GM10266 (cell line): ENCODE measurements at regions not wholly inside any gene's neighbourhood (a gene's known extent, or its start where the extent isn't known, plus 50 kb on each side); places are given as distances from the start of the nearest gene placed in this dataset.

ENCODE experiments used
- DNase-seq: peaks from one replicate; pipeline ENCODE4 v3.0.0; 2012; ENCODE audit errors: extremely low spot score
- TF ChIP-seq, protein P1 (sequence below): IDR thresholded peaks from 2 replicates; pipeline ENCODE4 v1.5.1; 2012; ENCODE audit warnings: mild to moderate bottlenecking, low read depth; ENCODE audit not compliant: control insufficient read depth, insufficient read depth; ENCODE audit errors: missing control alignments

DNA sequence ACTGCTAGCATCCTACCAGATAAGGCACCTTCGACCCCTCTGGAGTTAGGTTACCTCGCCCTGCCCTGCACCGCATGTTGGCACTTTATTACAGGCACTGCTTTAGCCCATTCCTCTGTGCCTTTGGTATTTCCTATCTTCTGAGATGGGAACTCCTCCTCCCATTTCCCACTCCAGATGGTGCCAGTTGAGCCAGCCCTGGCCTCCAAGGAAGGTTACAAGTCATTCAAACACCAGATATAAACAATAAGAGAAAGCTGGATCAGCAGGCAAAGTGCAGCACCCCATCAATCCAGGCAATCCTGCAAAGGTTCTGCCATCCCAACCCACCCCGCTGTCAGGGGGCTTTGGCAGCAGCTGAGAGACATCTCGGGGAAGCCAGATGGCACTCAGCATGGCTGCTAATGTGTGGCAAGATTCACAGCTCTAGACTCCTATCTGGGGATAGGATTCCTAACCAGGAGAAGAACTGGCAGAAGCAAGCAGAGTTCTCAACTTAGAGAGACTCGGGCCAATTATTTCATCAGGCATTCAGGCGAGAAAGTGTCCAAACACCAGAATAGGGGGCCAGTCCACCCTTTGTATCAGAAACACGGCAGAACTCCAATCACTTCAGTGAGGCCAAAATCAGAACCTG lies 113.0 kb downstream of the COPRS start:
- TF ChIP-seq, protein P1, sequence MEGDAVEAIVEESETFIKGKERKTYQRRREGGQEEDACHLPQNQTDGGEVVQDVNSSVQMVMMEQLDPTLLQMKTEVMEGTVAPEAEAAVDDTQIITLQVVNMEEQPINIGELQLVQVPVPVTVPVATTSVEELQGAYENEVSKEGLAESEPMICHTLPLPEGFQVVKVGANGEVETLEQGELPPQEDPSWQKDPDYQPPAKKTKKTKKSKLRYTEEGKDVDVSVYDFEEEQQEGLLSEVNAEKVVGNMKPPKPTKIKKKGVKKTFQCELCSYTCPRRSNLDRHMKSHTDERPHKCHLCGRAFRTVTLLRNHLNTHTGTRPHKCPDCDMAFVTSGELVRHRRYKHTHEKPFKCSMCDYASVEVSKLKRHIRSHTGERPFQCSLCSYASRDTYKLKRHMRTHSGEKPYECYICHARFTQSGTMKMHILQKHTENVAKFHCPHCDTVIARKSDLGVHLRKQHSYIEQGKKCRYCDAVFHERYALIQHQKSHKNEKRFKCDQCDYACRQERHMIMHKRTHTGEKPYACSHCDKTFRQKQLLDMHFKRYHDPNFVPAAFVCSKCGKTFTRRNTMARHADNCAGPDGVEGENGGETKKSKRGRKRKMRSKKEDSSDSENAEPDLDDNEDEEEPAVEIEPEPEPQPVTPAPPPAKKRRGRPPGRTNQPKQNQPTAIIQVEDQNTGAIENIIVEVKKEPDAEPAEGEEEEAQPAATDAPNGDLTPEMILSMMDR: no peak
- no peak for DNase-seq

DNA sequence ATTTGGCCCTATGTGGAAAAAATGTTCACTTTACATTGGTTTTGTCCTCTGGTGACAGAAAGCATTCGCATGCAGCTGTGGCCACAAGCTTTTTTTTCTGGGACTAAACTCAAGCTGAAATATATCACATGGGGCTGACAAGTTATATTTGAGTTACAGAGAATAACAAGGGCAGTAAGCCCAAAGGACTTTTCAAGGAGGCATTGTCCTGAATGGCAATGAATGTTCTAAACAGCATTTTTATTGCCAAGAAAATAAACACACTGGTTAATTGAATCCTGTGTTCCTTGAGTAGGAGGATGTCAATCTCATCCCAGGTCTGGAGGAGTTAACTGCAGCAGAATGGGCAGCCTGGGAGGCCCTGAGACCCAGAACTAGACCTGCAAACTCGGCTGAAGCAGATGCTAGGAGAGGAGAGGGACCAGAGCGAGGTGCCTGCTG lies 114.5 kb downstream of the COPRS start:
- no peak for DNase-seq
- TF ChIP-seq, protein P1: no peak

DNA sequence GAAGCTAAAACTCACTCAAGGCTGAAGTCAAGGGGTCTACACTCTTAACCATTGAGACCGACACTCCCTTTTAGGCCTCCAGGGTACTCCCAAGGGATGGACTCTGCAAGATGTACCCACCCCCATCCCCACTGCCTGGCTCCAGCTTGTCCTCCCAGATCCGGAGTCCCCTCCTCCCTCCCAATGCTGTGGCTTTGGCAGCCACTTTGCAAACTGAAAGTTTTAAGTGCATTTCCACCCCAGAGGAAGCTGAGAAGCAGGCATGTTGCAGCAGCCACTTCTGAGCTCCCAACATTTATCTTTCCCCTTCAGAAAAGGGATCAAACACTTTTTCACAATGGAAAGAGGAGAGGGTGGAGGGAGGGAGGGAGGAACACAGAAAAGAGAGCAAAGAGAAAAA lies 115.2 kb downstream of the COPRS start:
- TF ChIP-seq, protein P1: no peak

DNA sequence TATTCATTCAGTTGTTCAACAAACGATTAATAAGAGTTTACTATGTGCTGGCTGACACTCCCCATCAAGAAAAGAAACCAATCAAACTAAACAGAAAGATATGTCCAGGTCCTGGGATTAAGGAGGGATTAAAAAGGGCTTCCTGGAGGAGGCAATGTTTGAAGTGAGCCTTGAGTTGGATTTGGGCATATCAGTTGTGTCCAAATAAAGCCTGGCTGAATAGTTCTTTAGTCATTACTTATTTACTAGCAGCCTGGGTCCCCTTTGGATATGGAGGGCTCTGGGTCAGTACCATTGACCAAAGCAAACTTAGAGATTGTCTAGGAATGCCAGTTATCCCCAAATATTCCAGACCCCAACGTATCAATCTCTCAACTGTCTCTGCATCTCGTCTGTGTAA lies 117.7 kb downstream of the COPRS start:
- TF ChIP-seq, protein P1: no peak

More for the DNA sequence above, 115.2 kb downstream of the COPRS start:
- DNase-seq: no peak

DNA sequence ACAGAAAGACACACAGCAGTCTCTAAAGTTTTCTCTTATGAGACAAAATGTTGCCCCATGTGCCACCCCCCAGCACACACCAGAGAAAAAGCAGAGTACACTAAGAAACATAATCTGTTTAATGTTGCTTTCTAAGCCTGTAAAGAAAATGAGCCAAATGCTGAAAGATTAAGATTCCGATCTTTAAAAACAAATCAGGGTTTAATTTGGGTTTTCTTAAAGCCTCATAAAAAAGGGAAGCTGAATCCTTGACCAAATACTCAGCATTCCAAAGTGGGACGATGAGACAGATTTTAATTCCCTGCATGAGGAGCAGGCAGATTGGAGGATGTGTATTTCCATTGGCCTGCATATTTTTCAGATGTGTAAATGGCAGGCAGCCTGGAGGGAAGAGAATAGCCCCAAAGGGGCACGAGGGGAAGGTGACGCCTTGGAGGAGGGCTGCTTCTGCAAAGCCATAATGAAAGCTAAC lies 118.4 kb downstream of the COPRS start:
- TF ChIP-seq, protein P1: no peak
- no peak for DNase-seq

More for the DNA sequence above, 117.7 kb downstream of the COPRS start:
- no peak for DNase-seq

DNA sequence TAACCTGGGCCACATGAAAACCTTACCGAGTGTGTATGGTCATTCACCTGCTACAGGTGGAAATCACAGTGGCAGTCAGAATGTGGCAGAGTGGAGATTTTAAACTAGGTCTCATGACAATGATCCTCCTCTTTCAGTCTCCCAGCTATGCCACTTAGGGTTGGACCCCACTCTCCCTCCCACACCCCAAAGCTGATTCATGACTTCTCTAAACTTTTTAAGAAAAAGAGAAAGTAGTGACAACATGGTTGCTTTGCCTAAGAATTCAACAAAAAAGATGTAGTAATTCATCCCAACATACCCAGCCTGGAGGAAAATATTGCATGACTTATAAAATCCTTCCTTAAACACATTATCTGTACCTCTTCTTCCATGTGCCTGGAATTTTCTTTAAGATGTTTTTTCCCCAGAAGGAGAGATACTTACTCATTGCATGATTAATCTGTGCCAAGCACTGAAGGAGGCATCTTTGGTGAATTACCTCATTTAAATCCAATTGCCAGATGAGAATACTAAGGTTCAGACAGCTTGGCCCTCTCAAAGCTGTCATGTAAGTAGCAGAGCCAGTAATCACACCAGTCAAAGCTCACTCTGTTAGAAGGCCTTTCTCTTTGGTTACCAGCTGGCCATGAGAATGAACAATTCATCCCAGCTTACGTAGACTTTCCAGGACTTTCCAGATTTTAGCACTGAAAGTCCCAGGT lies 119.9 kb downstream of the COPRS start:
- TF ChIP-seq, protein P1: no peak
- DNase-seq: no peak

GRCh38 chr17:31738488-31738887 lies 120.6 kb downstream of the COPRS start:
- DNase-seq: no peak
- TF ChIP-seq, protein P1: no peak
